ENCODE measurements at regions not wholly inside any gene's neighbourhood (a gene's known extent, or its start where the extent isn't known, plus 50 kb on each side); places are given as distances from the start of the nearest gene placed in this dataset.

DNA sequence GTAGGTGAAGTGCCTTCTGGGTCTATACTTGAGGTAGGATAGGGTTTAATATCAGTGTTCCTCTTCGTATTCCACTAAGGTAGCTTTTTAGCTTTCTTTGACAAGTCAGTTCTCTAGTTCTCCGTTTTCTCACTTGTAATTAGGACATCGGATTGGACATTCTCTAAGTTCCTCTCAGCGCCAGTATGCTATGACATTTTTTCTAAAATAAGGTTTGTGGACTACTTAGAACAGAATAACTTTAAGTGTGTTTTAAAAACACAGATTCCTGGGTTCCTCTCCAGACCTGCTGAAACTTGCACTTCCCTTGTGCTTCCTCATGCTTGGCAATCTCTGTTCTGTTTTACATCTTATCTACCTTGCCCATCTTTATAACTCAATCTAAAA is 69.3 kb upstream of the YWHAQ start:
- peak in 1 of 3 donors; percentile 48 for DNase-seq
- intact Hi-C loops (cut with micrococcal nuclease), result loop anchor here in 1 of 2 donors (5.0 kb wide), 1 partner anchor 52 kb away; no protein-coding TSS in a partner anchor
- H4K20me1 ChIP-seq (ENCODE audit: insufficient read depth, low read length), result no peaks in the 10 kb centered on the region
- H3K27ac Mint-ChIP-seq, result peak overlapping the region in 4 of 7 donors; percentile 5 to 87 (median 63)
- H3K9me3 ChIP-seq (replicated peaks in 1 of 2; ENCODE audit: control insufficient read depth in 1 of 2, insufficient read depth in 1 of 2, low read length in 2 of 2), result no peaks in the 10 kb centered on the region
- H3K27ac ChIP-seq (ENCODE audit: low read depth in 1 of 2, low read length in 2 of 2), result peak overlapping the region in 1 of 2 donors; percentile 69
- H3K9ac ChIP-seq (ENCODE audit: insufficient read depth, low read length, poor library complexity, severe bottlenecking), result no peak overlapping the region
- no peaks in the 10 kb centered on the region for H3K36me3 Mint-ChIP-seq
- H3K4me1 Mint-ChIP-seq, result peaks cover 28% of the 10 kb centered on the region
- H3K4me2 ChIP-seq (replicated peaks; ENCODE audit: extremely low read depth, low read length, poor library complexity, severe bottlenecking), result no peak overlapping the region
- WGBS (ENCODE audit: insufficient coverage), result no CpG with 5 or more reads among the region's 4 CpGs
- peaks cover 0 to 4% (median 0%) of the 10 kb centered on the region in 3 donors for H3K27me3 Mint-ChIP-seq (ENCODE audit: low read depth in 3 of 3)
- H3K79me2 ChIP-seq (ENCODE audit: insufficient read depth, low read length), result no peaks in the 10 kb centered on the region
- peak overlapping the region; percentile 25 for H2AFZ ChIP-seq (ENCODE audit: insufficient read depth, low read depth, low read length, poor library complexity, severe bottlenecking)
- no peaks in the 10 kb centered on the region for H3K36me3 ChIP-seq (replicated peaks in 1 of 2; ENCODE audit: control insufficient read depth in 1 of 2, insufficient read depth in 2 of 2, low read length in 2 of 2)
- no peaks in the 10 kb centered on the region for H3K9me3 Mint-ChIP-seq
- H3K4me3 ChIP-seq (replicated peaks in 1 of 3; ENCODE audit: low read depth in 2 of 3, low read length in 3 of 3), result no peak overlapping the region
- TF ChIP-seq CTCF (IDR thresholded peaks at IDR 0.05), result no peak
- no peaks in the 10 kb centered on the region for H3K27me3 ChIP-seq (ENCODE audit: control insufficient read depth in 2 of 2, insufficient read depth in 2 of 2, low read length in 2 of 2)
- H3K4me1 ChIP-seq (ENCODE audit: control insufficient read depth in 1 of 2, insufficient read depth in 2 of 2, low read length in 2 of 2), result peaks cover 22 to 33% of the 10 kb centered on the region in 2 donors
- H3K4me3 Mint-ChIP-seq, result no peak overlapping the region

DNA sequence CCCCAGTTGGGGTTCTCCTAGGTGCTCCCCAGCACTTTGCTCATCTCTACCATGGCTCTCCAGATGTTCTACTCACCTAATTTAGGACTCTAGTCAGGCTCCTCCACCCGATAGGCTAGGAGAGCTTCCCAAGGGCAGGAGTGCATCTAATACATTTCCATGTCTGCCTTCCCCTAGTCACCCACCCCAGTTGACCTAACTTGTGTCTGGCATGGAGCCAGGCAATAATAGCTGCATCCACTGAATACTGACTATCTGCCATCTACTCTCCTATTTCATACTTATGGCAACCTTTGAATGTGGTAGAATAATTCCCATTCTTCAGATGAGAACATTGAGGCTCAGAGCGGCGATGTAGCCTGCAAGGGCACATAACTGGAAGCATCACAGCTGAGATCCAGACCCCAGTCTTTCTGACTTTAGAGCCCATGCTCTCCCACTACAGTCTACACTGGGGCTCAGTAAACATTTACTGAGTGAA is 71.8 kb upstream of the YWHAQ start:
- Histone ChIP-seq H2AFZ (ENCODE audit: insufficient read depth, low read depth, low read length, poor library complexity, severe bottlenecking) (no peak overlapping the region), H3K9me3 (replicated peaks in 1 of 2; ENCODE audit: control insufficient read depth in 1 of 2, insufficient read depth in 1 of 2, low read length in 2 of 2) (no peaks in the 10 kb centered on the region), H3K4me1 (ENCODE audit: control insufficient read depth in 1 of 2, insufficient read depth in 2 of 2, low read length in 2 of 2) (peaks cover 22 to 33% of the 10 kb centered on the region in 2 donors), H3K4me3 (replicated peaks in 1 of 3; ENCODE audit: low read depth in 2 of 3, low read length in 3 of 3) (no peak overlapping the region), H3K27ac (ENCODE audit: low read depth in 1 of 2, low read length in 2 of 2) (peak overlapping the region in 1 of 2 donors; percentile 68), H4K20me1 (ENCODE audit: insufficient read depth, low read length) (no peaks in the 10 kb centered on the region), H3K27me3 (ENCODE audit: control insufficient read depth in 2 of 2, insufficient read depth in 2 of 2, low read length in 2 of 2) (no peaks in the 10 kb centered on the region), H3K36me3 (replicated peaks in 1 of 2; ENCODE audit: control insufficient read depth in 1 of 2, insufficient read depth in 2 of 2, low read length in 2 of 2) (no peaks in the 10 kb centered on the region), H3K4me2 (replicated peaks; ENCODE audit: extremely low read depth, low read length, poor library complexity, severe bottlenecking) (no peak overlapping the region), H3K9ac (ENCODE audit: insufficient read depth, low read length, poor library complexity, severe bottlenecking) (no peak overlapping the region), H3K79me2 (ENCODE audit: insufficient read depth, low read length) (no peaks in the 10 kb centered on the region)
- DNase-seq, result no peak
- WGBS (ENCODE audit: insufficient coverage), result 94% methylated on average over 2 of the region's 3 CpGs
- Mint-ChIP-seq H3K4me3 (no peak overlapping the region), H3K9me3 (no peaks in the 10 kb centered on the region), H3K36me3 (no peaks in the 10 kb centered on the region), H3K27ac (peak overlapping the region in 3 of 7 donors; percentile 24 to 73 (median 68)), H3K27me3 (ENCODE audit: low read depth in 3 of 3) (peaks cover 1 to 4% (median 3%) of the 10 kb centered on the region in 3 donors), H3K4me1 (peaks cover 28% of the 10 kb centered on the region)
- no peak for TF ChIP-seq CTCF (IDR thresholded peaks at IDR 0.05)
- intact Hi-C loops (cut with micrococcal nuclease), result loop anchor here in 1 of 2 donors (2.0 to 5.0 kb wide), 2 partner anchors 50 to 72 kb away; partner anchors contain the start of gene YWHAQ
